NCI-H2196 (cell line): ENCODE measurements at regions not wholly inside any gene's neighbourhood (a gene's known extent, or its start where the extent isn't known, plus 50 kb on each side); places are given as distances from the start of the nearest gene placed in this dataset.

Experiments used
- DNase-seq: peaks from one replicate; lab custom pipeline; 2025; ENCODE audit not compliant: unreplicated experiment; lab: John Stamatoyannopoulos, UW

DNA sequence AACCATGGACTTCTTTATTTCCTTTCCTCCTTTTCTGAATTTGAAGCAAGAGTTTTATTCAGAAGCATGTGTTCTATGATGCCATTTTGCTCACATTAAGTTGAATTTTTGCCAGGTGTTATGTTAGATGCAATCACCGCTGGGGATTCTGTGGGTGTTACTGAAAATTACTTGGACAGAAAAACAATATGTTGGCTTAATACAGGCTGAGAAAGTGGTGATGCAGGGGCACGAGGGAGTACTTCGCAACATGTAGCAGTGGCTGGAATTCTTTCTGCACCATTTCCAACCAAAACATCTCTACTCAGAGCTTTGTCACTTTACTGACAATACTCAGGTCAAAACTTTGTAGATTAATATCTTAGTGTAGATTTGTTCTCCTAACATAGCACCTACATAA lies 109.2 kb upstream of the PCDH18 start:
- DNase-seq: no peak

DNA sequence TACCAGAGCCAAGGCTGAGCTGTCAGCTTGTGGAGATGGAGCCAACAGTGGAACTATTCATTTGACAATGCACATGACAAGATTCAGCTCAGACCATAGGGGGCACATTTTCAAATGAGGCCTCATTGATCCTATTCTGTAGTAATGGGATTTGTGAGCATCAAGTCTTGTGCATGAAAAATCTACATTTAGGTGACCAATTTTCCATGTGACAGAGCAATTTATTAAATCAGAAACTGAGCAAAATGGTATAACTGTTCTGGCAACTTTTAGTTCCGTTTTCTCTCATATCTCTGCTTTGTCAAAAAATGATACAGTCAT lies 108.5 kb upstream of the PCDH18 start:
- DNase-seq: no peak

DNA sequence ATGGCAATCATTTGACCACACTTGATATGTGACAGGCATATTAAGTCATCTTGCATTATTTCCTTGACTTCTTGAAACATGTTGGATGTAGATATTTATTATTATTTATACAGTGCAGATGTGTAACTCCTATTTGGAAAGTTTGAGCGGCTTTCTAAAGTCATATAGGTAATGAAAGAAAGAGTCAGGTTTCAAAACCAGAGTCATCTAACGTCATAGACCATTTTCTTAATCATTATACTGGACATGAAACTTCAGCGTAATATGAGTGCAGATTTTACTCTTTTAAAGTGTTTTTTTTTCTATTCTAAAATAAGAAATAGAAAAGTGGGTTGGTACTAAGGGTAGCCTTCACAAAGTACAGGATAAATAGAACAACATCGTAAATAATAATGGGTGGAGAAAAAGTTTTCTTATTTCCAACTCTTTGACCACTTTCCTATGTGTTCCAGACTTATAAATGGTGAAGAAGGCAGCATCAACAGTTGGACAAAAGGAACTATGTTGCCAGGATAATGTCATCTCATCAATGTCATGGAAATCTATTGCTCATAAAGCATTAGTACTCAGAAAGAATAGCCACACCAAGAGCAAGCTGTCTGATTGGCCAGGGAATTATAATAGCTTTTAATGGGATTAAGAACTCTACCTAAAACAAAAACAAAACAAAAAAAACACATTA lies 108.0 kb upstream of the PCDH18 start:
- DNase-seq: no peak

DNA sequence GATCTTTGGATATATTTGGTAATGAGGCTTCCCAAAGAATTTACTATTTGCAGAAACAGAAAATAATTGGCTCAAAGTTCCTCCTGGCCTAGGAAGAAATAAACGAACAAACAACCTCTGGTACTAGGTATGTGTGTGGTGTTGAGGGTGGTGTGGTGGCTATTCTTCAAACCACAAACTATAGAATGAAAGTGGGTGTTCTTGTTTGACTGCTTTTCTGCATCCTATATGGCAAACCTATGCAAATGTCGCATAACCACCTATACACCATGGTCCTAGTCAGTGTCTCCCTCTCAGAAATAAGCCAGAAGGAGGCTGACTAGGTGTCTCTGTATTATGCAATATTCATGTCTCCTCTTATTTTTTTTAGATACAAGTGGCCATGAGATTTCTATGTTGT lies 106.6 kb upstream of the PCDH18 start:
- no peak for DNase-seq

DNA sequence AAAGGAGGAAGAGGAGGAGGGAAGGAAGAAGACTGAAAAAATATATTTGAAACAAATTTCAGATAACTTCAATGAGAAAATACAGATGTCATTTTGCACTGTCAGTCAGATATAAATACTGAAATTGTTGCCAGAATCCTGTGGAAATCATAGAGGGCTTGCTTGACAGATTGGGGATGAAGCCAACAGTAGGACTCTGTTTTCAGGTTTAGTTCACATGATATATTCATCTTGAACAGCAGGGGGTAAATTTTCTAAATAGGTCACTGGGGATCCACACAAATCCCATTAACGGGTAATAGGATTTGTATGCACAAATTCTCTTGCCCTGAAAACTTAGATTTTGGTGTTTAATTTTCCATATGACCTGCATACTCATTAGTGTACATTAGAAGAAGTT lies 103.3 kb upstream of the PCDH18 start:
- DNase-seq: no peak

DNA sequence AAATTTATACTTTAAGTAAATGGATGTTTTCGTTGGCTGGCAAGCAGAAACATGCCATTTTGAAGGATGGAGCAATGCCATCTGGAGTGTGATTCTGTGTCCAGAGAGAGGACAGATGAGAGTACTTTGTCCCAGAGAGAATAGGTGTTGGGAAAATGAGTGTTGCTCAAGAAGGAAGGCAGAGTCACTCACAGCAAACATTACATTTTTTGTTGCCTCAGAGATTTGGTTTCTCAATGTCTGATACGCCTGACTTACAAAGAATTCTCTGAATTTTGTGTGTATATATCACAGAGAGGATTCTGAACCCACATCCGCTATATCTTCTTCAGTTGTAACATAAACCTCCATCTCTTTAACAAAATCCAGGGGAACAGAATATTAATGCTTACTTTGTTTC lies 102.8 kb upstream of the PCDH18 start:
- no peak for DNase-seq

DNA sequence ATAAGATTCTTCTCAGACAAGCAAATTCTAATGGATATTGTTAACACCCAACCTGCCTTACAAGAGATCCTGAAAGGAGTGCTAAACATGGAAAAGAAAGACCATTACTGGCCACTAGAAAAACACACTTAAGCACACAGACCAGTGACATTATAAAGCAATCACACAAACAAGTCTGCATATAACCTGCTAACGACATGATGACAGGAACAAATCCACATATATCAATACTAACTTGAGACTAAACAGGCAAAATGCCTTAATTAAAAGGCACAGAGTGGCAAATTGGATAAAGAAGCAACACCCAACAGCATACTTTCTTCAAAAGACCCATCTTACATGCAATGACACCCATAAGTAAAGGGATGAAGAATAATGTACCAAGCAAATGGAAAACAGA lies 100.5 kb upstream of the PCDH18 start:
- no peak for DNase-seq

DNA sequence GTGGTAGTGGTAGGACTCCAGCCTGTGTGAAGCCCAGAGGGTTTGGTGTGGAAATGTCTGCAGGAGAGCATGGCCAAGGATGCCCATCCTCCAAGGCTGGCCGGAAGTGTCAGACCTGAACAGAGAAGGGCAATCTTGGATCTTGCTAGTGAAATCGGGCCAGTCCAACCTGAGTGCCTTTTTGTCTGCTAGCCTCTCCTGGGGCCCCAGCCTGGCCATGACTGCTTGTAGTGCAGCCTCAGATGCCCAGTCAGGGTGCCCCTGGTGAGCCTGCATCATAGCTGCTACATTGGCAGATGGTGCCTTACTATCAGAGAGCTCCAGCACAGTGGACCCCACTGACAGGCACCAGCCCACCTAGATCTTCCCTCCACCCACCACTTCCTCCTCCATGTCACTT lies 99.3 kb upstream of the PCDH18 start:
- DNase-seq: no peak

DNA sequence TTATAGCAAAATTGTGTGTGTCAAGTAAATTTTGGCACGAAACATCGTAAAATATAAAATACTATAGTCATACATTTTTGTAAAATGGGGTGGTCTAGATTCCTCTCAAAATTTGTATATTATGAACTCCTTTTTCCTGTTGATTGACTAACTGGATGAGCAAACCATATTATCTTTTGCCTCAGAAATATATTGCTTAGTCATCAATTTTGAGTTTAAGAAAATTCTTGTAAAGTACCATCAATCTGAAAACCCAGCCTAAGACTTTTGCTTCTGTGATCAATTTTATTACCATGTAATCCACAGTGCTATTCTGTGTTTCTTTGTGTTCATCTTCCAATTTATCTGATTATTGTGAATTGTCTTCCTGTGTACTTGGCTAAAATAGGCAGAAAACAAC lies 98.0 kb upstream of the PCDH18 start:
- no peak for DNase-seq

DNA sequence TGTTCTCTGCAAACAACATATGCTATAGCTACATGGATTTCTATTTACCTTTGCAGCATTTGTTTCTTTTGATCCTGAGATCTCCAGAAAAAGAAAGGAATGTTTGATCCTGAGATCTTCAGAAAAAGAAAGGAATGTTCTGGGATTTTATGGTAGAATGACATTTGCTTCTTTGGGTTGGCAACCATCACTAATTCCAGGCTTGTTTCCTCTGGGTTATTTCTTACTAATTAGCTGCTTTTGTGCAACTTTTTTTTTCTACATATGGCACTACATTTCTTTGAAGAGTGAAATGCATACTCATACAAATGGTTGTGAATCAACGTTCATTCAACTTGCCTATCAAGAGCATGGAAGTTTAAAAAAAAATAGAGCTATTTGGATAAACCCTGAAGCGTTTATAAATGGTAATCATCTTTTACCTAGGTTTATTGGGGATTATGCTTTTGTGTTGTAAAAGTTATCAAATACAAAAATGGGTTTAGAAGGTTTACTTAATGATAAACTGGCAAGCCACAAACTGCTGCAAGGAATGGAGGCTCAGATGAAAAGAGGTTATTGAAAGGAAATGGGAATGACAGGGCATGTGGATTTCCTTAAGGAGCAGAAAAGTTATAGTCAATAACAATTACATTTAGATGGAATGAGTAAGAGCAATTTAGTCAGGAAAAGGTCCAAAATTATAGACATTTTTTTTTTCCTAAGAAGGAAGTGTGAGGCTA lies 95.6 kb upstream of the PCDH18 start:
- DNase-seq: no peak

DNA sequence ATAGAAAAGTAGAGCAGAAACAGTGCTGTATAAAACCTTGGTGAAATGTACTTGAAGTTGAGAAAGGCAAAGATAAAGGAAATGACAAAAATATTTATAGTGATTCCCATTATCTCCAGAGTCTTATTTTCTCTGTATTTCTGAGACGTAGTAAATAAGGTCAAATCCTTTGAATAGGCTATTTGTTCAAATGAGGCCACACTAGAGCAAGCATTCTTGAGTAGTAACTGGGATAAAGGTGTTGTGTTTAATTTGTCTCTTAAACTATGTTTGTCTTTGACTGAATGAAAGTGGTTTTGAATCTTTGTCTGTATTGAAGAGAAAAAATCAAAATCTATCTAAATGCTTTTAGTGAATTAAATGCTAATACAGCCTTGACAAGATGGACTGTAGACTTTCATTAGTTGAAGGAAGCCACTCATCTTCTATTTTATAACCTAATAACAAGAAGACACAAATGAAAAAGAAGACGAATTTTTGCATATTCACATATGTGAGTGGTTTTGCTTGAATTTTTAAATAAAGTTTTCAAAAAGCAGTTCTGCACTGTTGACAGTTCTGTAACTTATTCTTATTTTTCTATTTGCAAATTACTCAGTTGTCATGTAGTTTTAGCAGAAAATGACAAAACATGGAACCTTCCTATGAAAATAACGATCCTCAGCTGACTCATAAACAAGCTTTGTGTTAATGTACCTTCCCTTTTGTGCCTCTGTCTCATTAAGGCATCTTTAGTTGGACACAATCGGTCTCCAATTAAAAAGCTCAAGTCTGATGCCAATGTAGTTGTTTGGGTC lies 94.8 kb upstream of the PCDH18 start:
- DNase-seq: no peak

DNA sequence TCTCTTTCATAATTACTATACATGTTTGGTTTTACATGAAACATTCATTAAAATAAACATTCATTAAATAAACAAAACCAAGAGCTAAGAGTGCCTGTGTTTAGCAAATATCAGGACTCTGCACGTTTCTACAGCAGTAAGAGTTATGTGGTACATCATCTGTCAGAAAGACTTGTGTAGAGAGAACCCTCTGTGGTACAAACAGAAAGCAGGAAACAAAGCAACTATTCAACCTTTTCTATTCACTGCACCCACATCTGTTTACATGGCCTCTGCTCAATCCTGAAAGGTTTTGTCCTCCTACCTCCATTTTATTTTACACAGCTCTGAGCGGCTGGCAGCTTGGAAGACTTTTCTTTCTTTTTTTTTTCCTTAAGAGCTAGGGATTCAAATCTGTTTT lies 90.7 kb upstream of the PCDH18 start:
- no peak for DNase-seq

DNA sequence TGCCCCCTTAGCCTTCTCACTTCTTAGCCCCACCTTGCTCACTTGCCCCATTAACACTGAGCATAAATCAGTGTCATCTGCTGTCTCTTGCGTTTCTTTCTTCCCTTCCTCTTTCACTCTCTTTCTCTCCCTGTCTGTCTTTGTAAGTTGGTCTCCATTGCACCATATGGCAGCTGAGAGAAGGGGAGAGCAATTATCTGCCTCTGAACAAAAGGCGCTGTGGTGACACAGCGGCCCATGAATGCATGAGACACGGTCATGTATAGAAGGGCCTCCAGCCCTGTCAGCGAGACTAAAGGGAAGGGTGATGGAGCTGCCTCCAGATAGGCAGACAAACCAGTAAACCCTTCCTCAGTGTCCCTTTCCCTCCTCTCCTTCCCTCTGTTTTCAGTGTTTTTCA lies 88.8 kb upstream of the PCDH18 start:
- DNase-seq: no peak

DNA sequence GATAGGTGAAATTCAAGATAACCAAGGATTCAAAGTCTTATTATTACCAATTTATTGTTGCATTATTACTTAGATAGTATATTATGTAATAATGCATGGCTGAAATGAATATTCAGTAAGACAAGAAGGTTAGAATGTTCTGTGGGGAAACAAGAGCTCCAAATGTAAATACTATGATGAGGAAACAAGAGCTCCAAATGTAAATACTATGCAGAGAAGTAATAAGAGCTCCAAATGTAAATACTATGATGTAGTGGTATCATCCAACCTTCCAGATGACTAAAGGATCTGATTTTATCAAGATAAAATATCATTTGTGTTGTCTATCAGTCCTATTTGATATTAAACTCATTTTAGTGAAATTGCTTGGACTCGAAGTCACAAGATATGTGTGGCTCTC lies 82.2 kb upstream of the PCDH18 start:
- DNase-seq: no peak

DNA sequence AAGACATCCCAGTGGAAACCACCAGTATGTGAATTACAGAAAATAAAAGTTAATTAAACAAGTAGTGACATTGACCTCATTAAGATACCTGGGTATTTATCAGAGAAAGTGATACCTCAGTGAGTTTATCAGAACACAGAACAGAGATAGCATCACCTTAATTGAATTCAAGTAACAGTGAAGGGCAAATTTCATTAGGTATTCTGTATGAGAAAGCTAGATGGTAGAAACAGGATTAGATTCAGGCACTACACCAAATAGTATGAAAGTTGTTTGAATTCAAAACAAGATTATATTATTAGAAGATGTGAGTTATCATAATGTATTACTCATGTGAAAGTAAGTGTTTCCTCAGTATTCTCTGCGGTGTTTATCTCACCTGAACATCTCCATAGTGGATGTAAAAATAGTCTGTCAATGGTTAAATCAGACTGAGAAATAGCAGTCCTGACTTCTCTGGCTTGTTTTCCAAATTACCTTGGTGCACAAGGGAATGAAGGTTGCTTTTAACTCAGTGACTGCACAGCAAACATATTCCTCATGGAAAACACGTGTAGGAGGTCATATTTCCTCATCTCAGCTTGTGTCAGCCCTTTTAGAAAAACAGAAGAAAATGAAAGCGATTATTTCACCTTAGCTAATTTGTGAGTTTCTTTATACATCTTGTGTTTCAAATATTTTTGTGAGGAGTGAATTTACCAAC lies 79.9 kb upstream of the PCDH18 start:
- no peak for DNase-seq

DNA sequence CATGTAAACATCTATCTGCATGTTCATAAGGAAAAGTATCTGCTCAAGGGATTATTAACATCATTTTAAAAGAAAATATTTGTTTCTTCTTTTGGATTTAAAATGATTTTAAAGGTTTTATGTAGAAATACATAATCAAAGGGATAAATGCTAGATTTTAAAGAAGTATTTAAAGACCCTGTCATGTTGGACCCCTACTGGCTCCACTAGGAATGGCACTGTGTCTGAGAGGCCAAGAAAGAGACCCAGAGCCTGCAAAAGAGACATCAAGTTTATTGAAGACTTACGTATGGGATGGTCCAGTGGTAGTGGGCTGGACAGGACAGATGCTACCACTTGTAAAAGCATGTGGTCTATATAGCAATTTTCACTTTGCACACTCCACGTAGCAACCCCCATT lies 78.7 kb upstream of the PCDH18 start:
- no peak for DNase-seq

DNA sequence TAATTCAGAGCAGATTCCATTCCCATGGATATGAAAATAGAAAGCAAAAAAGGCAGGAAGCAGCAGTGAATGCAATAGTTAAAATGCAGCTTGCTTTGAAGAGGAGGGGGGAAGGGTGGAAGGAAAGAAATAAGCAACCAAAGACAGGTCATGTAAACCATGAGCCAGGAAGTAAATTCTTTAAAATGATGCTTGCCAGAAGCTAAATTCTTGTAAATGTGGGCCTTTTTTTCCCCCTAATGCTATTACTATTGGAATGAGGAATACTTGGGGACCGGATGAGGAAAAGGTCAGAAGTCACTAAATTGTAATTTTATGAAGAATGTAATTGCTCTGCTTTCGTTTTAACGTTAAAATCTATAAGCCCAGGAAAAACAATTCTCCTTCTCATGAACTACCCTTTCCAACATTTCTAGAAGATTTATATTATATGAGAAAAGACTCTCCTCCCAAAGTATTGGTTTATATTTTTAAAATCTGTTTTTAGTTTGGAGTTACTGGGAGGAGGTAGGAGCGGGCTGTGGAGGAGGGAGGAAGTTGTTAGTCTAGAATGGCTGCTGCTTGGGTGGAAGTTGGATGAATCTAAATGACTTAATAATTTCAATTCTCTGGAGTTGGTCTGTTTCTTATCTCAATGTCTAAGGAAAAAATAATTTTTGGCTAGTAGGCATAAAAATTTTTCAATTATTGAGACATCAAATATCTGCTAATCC lies 77.6 kb upstream of the PCDH18 start:
- no peak for DNase-seq

DNA sequence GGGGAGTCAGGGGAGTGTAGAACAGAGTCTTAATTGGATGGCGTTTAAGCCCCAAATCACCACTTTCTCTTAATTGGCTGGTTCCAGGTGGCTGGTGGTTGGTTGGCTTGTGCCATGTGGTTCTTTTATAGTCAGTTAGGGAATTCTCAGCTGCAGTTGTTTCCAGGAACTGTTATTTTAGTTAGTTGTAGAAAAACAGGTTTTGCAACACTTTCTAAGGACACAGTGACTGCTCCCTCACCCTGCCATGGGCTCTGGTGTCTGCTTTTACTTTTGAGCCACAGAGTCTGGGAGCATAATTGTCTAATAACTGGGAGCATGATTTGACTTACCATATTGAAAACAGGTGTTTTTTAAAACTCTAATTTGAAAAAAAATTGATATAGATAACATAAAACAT lies 75.8 kb upstream of the PCDH18 start:
- no peak for DNase-seq

DNA sequence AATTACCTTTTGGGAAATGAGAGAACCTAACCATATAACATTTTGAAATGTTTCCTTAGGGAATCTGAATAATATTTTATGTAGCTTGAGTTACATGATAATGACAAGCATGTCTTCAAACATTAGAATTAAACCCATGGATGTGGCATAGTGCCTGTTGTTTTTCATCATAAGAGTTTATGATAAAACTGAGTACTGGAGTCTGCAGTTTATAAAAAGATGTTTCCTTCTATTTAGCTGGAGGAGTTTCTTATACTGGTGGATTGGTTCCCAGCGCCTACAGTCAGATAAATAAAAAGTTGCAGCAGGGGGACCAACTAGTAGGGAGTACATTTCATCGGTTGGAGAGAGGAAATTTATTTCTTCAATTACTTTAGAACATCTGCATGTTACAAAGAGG lies 70.1 kb upstream of the PCDH18 start:
- no peak for DNase-seq

DNA sequence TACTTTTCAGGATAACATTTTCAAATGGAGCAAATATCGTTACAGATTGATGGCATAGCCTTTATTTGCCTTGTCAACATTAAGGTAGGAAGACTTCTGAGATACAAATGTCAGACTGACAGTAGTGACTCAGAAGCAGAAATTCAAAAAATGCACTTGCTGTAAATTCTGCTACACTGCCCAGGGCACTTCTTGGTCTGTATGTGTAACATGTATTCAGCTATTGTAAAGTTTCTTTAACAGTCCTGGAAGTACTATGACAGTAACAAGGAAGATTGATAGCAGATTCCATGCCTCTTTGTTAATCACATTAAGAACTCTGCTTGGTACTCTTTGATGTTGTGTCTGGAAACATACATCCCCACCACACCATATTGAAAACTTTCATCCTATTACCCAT lies 69.6 kb upstream of the PCDH18 start:
- no peak for DNase-seq

DNA sequence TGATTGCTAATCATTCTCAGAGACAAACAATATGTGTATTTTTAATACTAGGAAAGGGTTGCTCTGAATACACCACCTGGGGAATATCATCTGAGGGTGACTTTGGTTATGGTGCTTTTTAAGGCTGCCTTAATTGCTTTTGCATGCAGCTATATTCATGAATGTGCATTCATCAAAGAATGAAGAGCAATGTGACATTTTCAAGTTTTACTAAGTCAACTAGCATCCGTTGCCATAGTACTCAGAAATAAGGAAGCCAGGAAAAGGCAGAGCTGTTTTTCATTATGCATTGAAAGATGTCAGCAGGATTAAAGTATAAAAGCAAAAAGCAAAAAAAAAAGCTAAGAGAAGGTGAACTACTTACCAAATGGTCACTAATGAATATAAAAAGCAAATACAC lies 67.4 kb upstream of the PCDH18 start:
- DNase-seq: no peak
